GM19324 (cell line): ENCODE measurements at regions not wholly inside any gene's neighbourhood (a gene's known extent, or its start where the extent isn't known, plus 50 kb on each side); places are given as distances from the start of the nearest gene placed in this dataset.

Experiments
- ATAC-seq: cut with Tn5 transposase; IDR thresholded peaks from one replicate; pipeline ENCODE4 v1.9.1; 2021; ENCODE audit warnings: mild to moderate bottlenecking, moderate library complexity; ENCODE audit not compliant: unreplicated experiment, low FRiP score

DNA sequence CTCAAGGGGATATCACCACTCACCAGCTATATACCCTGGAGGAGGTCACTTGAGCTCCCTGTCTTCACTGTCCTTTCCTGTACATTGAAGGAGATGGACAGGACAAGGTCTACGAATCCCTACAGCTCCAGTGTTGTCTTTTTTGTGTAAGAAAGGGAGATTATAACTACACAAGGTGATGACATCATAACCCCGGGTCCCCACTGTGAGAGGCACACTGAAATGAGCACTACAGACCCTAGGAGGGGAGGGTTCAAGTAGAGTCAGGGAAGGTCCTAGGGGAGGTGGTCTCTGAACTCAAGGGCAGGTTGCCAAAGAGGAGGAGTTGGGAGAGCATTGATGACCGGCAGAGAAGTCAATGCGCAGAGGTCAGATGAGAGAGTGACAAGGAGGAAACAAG, 108.3 kb upstream of the SLC14A2 start:
- ATAC-seq: no peak

DNA sequence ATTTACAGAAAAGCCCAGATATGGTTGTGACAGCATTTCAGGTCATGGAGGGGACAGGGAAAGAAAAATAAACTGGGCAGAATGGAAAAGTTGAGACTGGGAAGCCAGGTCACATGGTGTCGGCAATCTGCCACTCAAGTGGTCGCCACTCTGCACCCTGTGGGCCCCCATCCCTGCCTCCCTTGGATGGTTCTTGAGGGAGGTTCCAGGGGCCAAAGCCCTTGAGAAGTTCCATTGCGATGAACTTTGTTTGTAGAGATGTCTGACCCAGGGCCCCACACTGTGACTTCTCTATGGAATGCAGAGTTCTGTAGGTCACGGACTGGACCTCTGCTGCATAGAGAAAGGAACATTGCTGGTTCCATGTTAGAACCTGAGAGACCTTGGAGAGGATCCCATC, 105.7 kb upstream of the SLC14A2 start:
- ATAC-seq: no peak

DNA sequence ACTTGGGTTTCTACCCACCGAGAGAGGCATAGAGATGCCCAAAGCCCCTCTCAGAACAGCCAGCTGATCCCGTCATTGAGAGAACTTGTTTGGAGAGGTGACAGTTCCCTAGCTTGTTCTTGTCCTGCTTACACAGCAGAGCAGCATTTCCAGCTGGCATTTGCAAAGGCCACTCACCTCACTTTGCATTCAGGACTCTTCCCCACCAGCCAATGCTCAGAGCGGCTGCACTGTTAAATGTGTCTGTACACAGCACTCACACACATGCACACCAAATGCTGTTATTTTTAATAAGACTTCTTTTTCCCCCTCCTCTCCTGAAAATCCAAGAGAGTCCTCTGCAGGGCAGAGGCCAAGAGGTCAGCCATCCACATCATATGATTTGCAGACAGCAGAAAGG, 104.6 kb upstream of the SLC14A2 start:
- ATAC-seq: no peak

DNA sequence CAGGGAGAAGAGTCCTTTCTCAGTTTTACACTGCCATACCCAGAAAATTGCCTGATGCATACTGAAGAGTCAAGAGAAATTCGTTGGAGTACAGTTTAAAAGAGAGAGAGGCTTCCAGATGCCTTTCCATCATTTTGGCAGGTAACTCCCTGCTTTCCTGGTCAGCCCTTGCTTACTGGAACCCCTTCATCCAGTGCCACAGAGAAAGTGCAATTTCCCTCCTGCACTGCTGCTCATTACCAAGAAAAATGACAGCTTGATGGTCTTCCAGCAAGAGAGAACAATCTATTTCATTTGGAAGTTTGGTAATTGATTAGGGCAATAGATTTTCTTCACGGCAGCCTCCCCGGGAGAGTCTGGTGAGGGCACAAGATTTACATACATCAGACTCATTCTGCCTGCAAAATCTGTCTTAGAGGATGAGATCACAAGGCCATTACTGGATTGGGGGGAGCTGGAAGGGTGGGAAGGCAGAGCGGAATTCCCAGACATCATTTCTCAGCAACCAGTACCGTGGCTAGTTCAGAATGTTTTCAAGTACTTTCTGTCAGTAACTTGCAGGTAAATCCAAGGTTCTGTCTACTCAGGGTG, 102.8 kb upstream of the SLC14A2 start:
- ATAC-seq: no peak

DNA sequence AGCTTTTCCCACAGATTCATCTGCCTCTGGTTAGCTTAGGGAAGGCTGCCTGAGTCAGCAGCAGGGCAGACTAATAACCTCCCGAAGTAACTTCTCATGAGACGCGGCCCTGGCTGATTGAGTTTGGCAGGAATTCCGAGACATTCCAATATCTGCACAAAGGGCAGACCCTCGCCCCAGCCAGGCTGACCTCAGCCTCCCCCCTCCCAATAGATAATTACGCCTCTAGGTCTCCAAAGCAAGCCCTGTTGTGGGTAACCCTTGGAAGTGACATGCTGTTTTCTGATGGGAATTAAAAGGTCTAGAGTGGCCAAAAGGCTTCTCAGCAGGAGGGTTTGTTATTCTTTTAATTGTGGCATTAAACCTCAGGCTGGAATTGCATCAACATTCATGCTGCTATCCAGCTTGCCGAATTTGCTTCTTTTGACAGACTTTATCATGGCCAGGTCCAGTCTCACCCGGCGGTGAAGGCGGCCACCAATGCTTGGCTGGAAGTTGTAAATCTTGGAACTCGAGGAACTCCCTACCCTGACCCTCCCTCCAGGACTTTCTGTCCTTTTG, 98.0 kb upstream of the SLC14A2 start:
- ATAC-seq: no peak

DNA sequence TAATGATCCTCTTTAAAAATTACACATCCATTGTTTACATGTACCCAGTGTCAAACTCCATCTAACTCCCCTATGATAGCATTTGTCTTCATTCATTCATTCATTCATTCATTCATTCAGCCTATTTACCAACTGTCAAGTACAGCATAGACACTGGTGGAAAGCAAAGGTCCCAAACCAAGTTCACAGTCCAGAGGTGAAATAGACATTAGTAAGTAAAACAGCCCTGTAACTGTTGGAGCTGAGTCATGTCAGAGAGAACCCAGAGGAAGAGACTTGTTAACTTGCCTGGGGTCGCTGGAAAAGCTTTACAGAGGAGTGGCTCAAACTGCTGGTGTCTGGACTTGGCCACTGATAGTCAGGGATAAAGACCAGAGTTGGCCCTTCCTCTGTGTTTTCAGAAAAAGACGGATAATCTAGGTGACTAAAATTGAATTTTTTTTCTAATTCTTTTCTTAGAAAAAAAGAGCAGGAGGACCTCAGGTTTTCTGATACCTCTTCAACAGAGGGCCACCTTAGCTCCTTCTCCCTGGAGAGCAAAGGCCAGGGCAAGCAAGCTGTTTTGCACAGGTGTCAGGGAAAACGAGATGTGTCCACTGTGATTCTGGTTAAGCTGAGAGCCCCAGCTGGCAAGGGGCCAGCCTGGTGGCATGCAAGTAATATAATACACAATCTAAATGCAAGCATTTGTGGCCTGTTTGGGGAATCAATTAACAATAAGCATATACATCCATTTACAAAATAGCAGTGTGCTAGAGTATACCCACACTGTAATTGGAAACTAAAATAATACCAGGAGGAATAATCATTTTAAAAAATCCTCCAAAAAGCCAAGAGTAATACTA, 96.7 kb upstream of the SLC14A2 start:
- no peak for ATAC-seq

DNA sequence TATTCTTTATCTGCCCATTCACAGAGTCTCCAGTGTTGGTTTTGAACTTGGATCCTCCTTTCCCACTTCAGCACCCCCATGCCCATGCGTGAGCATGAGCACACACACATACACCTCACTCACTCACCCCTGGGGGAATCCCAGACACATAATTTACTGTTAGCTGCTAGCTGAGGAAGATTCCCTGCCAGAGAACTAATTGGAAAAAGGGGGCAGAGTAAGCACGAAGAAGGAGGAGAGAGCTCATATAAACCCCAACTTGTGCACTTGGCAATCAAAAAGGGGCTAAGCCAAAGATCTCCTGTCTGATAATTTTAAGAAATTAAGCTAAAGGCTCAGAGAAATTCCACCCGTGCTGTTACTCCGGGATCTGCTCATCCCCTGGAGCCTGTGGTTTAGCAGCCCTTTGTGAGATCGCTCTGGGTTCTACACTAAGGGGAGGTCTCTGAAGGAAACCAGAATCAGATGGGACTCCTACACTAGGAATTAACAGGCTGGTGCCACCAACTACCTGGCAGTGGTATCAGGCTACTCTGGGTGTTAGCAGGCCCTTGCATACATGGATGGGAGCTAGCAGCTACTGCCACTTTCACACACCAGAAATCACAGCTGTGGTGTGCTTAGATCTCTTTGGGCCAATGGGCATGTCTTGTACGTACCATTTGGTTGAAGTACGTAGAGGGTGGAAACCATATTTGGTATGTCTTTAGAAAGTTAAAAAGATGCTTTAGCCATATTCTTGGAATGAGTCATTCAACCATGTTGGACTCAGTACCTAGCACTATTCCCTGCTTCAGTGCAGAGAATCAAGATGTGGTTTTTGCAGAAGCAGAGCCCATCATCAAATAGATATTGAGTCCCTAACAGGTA, 95.6 kb upstream of the SLC14A2 start:
- ATAC-seq: no peak

DNA sequence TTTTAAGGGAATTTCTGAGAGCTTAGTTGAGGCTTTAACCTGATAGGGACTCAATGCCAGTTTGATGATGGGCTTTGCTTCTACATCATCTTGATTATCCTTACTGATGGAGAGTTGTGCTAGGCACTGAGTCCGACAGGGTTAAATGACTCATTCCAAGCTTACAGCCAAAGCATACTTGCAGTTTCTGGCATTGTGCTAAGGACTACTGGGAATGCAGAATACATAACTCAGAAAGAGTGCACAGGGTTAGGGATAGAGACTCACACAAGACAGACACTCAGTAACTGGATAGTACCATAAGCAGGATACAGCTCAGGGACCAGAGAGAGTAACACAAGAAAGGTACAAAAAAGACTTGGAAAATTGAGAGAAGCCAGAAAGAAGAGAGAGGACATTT, 94.1 kb upstream of the SLC14A2 start:
- no peak for ATAC-seq

DNA sequence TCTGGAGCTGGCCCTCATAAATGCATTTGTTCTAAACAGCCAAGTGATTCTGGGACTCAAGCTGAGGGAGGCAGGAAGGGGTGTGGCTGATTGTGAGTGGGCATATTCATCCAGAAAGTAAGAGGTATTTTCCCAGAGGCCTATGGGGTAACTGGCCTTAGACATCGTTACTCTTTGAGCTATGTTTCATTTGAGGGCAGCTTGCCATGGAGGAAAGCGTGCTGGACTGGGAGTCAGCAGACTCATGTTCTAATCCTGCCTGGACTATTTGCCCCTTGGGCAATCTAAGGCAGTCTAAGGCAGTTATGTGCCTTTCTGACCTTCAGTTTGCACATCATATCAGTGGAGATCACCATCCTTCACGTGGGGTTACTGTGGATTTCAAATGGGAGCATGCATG, 93.5 kb upstream of the SLC14A2 start:
- no peak for ATAC-seq

DNA sequence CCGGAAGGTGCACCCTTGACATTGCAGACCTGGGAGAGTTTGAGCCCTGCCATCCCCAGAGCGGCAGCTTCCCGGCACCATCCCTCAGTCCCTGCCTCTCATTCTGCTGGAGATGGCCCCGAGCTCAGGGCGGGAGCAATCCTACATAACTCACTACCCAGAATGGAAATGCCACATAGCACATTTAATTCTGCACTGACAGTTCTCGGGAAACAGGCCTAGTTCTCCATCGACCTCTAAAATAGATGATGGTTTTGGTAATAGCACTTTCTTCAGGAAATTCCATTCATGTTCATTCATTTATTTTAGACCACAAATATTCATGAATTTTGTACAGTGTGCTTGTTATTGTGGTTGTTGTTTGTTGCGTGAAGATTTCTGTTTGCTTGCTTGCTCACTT, 92.9 kb upstream of the SLC14A2 start:
- ATAC-seq: no peak

DNA sequence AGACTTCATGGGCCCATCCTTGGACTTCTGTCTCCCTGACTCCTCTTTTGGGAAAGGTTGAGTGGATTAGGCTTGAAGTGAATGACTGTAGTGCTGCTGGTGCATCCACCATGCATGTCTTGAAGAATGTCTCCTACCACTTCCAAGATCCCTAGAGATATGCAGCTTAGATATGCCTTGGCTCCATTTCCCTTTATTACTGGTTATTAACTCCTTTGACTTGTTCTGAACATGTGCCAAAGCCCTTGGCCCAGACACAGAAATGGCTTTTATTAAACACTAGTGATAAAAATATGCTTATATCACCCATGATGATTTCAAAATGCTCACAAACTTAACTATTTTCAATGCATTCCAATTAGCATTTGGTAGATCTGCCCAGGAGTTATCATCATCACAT, 90.0 kb upstream of the SLC14A2 start:
- ATAC-seq: no peak

DNA sequence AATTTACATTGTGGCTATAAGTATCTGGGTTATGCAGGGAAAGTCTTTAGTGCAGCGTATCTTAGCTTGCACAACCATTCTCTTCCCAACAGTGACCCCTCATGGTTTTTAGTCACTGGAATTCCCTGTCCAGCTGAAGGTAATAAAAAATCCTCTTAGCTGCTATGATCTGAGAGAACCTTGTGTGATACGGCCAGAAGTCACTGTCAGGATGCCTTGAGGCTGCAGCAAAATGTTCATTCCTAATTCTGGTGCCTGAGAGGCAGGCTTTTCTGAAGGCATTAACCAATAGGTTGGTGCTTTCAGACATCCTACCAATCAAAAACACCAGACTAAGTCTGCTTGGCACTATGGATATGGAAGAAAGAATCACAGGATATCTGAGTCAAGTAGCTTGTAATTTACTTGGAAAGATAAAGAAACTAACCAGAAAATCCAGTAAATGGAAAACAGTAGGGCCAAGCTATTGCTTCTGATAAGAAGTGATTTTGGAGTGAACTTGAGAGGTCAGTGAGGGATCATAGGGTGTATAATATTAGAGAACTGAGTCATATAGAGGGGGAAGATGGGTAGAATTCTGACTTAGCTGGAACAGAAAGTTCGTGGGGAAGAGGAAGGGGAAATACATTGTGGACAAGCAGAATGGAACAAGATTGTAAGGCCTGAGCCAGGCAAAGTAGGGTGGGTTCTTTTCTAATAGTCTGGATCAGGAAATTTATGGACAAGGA, 89.0 kb upstream of the SLC14A2 start:
- ATAC-seq: no peak

DNA sequence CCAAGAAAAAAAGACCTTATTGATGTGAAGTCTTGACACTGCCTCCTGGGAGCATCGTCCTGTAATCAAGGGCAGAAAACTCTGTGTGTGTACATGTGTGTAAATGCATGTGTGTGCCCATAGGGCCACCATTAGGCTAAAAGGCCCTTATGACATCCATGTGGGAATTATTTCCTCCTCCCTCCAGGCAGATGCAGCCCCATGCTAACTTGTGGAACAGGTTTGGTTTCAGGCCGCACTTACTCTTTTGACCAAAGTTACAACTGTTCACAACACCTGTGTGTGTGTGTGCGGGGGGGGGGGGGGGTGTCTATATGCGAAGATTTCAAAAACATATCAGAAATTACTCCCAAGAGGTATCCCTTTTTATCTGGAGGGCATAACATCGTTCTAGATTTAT, 87.4 kb upstream of the SLC14A2 start:
- ATAC-seq: no peak

DNA sequence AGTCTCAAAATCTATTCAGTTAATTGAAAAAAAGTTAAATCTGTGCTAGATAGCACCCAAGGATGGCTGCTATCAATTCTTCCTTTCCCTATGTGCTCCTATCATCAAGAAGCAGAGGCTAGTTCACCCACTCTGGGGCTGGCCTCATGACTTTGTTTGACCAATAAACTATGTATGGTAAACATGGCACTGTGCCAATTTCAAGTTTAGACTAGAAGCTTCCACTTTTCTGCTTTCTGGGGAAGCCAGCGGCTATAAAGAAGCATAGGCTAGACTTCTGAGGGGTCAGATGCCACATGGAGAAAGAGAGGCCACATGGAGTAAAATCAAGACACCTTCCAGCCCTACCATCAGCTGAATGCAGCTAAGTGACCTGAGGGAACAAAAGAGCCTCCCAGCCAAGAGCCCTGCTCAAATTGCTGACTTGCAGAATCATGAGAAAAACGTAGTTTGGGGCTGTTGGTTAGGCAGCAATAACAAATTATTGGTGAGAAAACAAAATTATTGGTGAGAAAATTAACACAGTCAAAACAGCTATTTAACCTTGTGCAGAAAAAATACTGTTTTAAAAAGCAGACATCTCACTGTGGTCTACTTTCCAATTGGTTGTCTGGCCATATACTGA, 86.5 kb upstream of the SLC14A2 start:
- ATAC-seq: no peak

DNA sequence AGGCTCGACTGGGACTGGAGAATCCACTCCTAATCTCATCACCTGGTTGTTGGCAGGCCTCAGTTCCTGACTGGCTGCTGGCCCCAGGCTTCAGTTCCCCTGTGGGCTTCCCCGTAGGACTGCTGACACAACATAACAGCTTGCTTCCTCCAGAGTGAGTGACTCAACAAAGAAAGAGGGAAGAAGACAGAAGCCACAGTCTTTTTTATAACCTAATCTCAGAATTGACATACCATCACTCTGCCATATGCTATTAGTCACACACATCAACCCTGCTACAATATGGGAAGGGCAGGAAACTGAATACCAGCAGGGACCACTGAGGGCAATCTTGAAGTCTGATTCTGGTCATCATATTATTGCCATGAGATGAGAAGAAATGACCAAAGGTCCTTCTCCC, 76.8 kb upstream of the SLC14A2 start:
- ATAC-seq: no peak

DNA sequence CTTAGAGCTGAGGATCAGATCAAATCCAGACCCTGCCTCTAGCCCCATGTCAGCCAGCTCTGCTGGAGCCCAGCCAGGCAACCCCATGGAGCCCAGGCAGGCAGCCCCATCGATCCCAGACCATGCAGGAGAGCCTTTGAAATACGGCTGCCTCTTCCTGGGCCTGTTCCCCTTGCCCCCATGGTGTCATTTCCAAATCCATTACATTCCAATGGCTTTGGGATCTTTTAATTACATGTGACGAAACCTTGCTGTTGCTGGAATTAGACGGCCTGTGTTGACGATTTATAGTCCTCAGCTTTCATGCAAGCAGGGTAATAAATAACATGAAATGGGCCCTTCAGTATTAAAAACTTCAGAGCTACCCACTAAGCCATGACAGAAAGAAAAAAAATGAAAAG, 75.8 kb upstream of the SLC14A2 start:
- no peak for ATAC-seq

DNA sequence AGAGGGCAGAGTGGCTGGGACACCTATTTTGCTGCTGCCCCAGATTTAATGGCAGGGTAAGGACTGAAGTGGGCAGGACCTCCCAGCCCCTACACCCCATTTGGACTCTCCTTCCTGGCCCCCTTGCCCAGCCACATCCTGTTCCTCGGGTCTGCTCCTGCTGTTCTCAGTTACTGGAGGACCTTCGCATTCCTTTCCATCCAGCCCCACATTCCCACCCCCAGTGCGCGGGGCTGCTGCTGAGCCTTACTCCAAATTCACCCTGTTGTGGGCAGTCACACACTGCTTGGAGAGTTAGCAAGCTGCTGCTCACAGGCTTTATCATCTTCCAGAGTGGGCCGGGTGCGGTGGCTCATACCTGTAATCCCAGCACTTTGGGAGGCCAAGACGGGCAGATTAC, 75.2 kb upstream of the SLC14A2 start:
- ATAC-seq: no peak

DNA sequence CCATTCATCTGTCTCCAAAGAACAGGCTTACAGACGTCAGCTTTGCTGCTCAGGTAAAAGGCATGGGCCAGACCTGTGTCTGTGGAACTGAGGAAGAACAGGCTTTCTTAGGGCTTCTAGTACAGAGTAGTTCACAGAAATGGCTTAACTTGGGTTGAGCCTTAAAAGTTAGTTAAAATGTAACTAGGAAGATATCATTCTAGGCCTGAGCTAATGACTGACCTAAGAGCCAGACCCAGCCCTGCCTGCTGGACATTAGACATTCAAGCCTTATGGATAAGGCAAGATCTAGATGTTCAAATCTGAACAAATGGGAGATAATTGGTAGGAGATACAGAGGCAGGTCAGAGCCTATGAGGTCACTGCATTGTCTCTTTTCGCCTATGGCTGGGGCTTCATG, 73.9 kb upstream of the SLC14A2 start:
- no peak for ATAC-seq

DNA sequence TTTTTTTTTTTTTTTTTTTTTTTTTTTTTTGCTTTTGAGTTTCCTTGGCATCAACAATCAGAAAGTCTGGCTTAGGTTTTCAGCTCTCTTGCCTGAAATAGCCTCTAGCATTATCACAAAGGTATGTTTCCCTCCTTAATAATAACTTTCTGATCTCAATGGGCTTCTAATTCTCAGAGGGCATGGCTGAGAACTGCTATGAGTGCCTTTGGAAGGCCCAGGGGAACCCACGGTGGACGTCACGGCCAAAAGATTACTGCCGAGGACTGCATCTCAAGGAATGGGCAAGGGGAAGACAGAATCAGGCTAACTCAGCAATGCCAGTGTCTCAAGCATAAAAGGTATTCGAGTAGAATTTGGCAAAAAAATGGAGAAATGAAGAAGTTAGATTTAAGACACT, 73.2 kb upstream of the SLC14A2 start:
- no peak for ATAC-seq

DNA sequence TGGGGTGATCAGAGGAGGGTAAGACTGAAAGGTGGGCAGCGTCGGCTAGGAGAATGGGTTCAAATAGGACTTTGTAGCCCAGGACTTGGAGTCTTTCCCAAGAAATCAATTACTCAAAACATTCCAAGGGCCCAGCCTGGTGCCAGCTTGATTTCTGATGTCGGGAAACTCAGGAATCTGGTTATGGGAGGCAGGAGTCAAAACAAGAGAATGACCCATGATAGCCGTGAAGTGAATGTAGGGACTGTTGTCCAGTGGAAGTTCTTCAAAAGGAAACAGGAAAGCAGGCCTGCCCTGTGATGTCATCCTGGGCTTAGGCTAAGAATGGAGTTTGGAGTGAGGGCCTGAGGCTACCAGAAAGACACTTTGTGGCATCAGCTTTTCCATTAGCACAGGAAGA, 67.4 kb upstream of the SLC14A2 start:
- no peak for ATAC-seq
